ENCODE measurements at regions not wholly inside any gene's neighbourhood (a gene's known extent, or its start where the extent isn't known, plus 50 kb on each side); places are given as distances from the start of the nearest gene placed in this dataset.

GRCh38 chr6:101236709-101237108 lies 156.8 kb upstream of the GRIK2 start:
- Histone ChIP-seq H3K9ac (ENCODE audit: insufficient read depth, low read length, poor library complexity, severe bottlenecking) (no peak overlapping the region), H3K27me3 (ENCODE audit: control insufficient read depth in 2 of 2, insufficient read depth in 2 of 2, low read length in 2 of 2) (no peaks in the 10 kb centered on the region), H3K79me2 (ENCODE audit: insufficient read depth, low read length) (no peaks in the 10 kb centered on the region), H3K4me1 (ENCODE audit: control insufficient read depth in 1 of 2, insufficient read depth in 2 of 2, low read length in 2 of 2) (no peaks in the 10 kb centered on the region), H3K4me3 (replicated peaks in 1 of 3; ENCODE audit: low read depth in 2 of 3, low read length in 3 of 3) (no peak overlapping the region), H2AFZ (ENCODE audit: insufficient read depth, low read depth, low read length, poor library complexity, severe bottlenecking) (no peak overlapping the region), H3K9me3 (replicated peaks in 1 of 2; ENCODE audit: control insufficient read depth in 1 of 2, insufficient read depth in 1 of 2, low read length in 2 of 2) (no peaks in the 10 kb centered on the region), H3K27ac (ENCODE audit: low read depth in 1 of 2, low read length in 2 of 2) (no peak overlapping the region), H3K36me3 (replicated peaks in 1 of 2; ENCODE audit: control insufficient read depth in 1 of 2, insufficient read depth in 2 of 2, low read length in 2 of 2) (no peaks in the 10 kb centered on the region), H3K4me2 (replicated peaks; ENCODE audit: extremely low read depth, low read length, poor library complexity, severe bottlenecking) (no peak overlapping the region), H4K20me1 (ENCODE audit: insufficient read depth, low read length) (no peaks in the 10 kb centered on the region)
- WGBS (ENCODE audit: insufficient coverage): 78% methylated on average over 3 of the region's 4 CpGs
- TF ChIP-seq, protein P1, sequence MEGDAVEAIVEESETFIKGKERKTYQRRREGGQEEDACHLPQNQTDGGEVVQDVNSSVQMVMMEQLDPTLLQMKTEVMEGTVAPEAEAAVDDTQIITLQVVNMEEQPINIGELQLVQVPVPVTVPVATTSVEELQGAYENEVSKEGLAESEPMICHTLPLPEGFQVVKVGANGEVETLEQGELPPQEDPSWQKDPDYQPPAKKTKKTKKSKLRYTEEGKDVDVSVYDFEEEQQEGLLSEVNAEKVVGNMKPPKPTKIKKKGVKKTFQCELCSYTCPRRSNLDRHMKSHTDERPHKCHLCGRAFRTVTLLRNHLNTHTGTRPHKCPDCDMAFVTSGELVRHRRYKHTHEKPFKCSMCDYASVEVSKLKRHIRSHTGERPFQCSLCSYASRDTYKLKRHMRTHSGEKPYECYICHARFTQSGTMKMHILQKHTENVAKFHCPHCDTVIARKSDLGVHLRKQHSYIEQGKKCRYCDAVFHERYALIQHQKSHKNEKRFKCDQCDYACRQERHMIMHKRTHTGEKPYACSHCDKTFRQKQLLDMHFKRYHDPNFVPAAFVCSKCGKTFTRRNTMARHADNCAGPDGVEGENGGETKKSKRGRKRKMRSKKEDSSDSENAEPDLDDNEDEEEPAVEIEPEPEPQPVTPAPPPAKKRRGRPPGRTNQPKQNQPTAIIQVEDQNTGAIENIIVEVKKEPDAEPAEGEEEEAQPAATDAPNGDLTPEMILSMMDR (IDR thresholded peaks at IDR 0.05): no peak
- intact Hi-C loops (cut with micrococcal nuclease): no loop called here
- Mint-ChIP-seq H3K36me3 (no peaks in the 10 kb centered on the region), H3K4me3 (no peak overlapping the region), H3K4me1 (no peaks in the 10 kb centered on the region), H3K9me3 (peaks cover 0 to 5% (median 0%) of the 10 kb centered on the region in 7 donors), H3K27me3 (ENCODE audit: low read depth in 3 of 3) (peaks cover 0 to 1% (median 0%) of the 10 kb centered on the region in 3 donors), H3K27ac (no peak overlapping the region)
- DNase-seq: no peak

DNA sequence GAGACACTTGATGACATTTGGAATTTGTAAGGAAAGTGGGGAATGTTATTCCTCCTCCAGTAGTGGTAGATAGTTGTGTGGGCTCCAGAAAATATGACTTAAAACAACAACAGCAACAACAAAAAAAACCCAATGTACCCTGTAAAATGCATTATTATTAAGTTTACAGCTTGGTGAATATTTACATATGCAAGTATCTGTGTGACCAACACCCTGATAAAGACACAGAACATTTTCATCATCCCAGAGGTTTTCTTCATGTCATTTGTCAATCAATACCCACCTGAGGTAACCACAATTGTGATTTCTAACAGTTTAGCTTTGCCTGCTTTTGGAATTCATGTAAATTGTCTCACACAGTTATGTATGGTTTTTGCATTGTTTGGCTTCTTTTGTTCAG lies 152.1 kb upstream of the GRIK2 start:
- Mint-ChIP-seq H3K27me3 (ENCODE audit: low read depth in 3 of 3) (peaks cover 0 to 1% (median 0%) of the 10 kb centered on the region in 3 donors), H3K4me3 (no peak overlapping the region), H3K4me1 (no peaks in the 10 kb centered on the region), H3K27ac (no peak overlapping the region), H3K9me3 (peaks cover 0 to 2% (median 0%) of the 10 kb centered on the region in 7 donors), H3K36me3 (no peaks in the 10 kb centered on the region)
- no peaks in the 10 kb centered on the region for H3K79me2 ChIP-seq (ENCODE audit: insufficient read depth, low read length)
- no peak overlapping the region for H2AFZ ChIP-seq (ENCODE audit: insufficient read depth, low read depth, low read length, poor library complexity, severe bottlenecking)
- DNase-seq: no peak
- H3K4me1 ChIP-seq (ENCODE audit: control insufficient read depth in 1 of 2, insufficient read depth in 2 of 2, low read length in 2 of 2): no peaks in the 10 kb centered on the region
- no peak overlapping the region for H3K4me3 ChIP-seq (replicated peaks in 1 of 3; ENCODE audit: low read depth in 2 of 3, low read length in 3 of 3)
- H3K9ac ChIP-seq (ENCODE audit: insufficient read depth, low read length, poor library complexity, severe bottlenecking): no peak overlapping the region
- TF ChIP-seq, protein P1 (IDR thresholded peaks at IDR 0.05): no peak
- H3K36me3 ChIP-seq (replicated peaks in 1 of 2; ENCODE audit: control insufficient read depth in 1 of 2, insufficient read depth in 2 of 2, low read length in 2 of 2): no peaks in the 10 kb centered on the region
- H3K27me3 ChIP-seq (ENCODE audit: control insufficient read depth in 2 of 2, insufficient read depth in 2 of 2, low read length in 2 of 2): no peaks in the 10 kb centered on the region
- no peak overlapping the region for H3K4me2 ChIP-seq (replicated peaks; ENCODE audit: extremely low read depth, low read length, poor library complexity, severe bottlenecking)
- H3K9me3 ChIP-seq (replicated peaks in 1 of 2; ENCODE audit: control insufficient read depth in 1 of 2, insufficient read depth in 1 of 2, low read length in 2 of 2): no peaks in the 10 kb centered on the region
- H4K20me1 ChIP-seq (ENCODE audit: insufficient read depth, low read length): no peaks in the 10 kb centered on the region
- no peak overlapping the region for H3K27ac ChIP-seq (ENCODE audit: low read depth in 1 of 2, low read length in 2 of 2)
- intact Hi-C loops (cut with micrococcal nuclease): no loop called here

All from CD14-positive monocyte (primary cell).